ENCODE measurements at regions not wholly inside any gene's neighbourhood (a gene's known extent, or its start where the extent isn't known, plus 50 kb on each side); places are given as distances from the start of the nearest gene placed in this dataset.

GRCh38 chr10:127804696-127805095 lies 67.7 kb downstream of the FOXI2 start:
- 33 to 49% (median 44%) methylated on average over 8 of the region's 8 CpGs for WGBS, 3 donors
- no peak for DNase-seq
- Histone ChIP-seq H3K36me3 (no peaks in the 10 kb centered on the region), H3K4me3 (no peak overlapping the region), H3K4me1 (ENCODE audit: insufficient read depth) (peaks cover 3% of the 10 kb centered on the region), H3K27me3 (no peaks in the 10 kb centered on the region), H3K9me3 (no peaks in the 10 kb centered on the region), H3K27ac (no peak overlapping the region)
- intact Hi-C loops (cut with DNase I), result no loop called here
- TF ChIP-seq EP300 (IDR thresholded peaks at IDR 0.05) (no peak), POLR2A (IDR thresholded peaks at IDR 0.05) (no peak), CTCF (IDR thresholded peaks at IDR 0.05) (no peak)

- Histone ChIP-seq H3K36me3 (no peaks in the 10 kb centered on the region), H3K4me3 (no peak overlapping the region), H3K27me3 (no peaks in the 10 kb centered on the region), H3K4me1 (ENCODE audit: insufficient read depth) (peaks cover 3% of the 10 kb centered on the region), H3K9me3 (no peaks in the 10 kb centered on the region), H3K27ac (no peak overlapping the region)
- WGBS, 3 donors, result 51 to 69% (median 69%) methylated on average over 3 of the region's 3 CpGs
- TF ChIP-seq CTCF (IDR thresholded peaks at IDR 0.05), result no peak
- TF ChIP-seq POLR2A (IDR thresholded peaks at IDR 0.05), result no peak
- no peak for TF ChIP-seq EP300 (IDR thresholded peaks at IDR 0.05)
- intact Hi-C loops (cut with DNase I), result no loop called here
- no peak for DNase-seq
These were observed 69.0 kb downstream of the FOXI2 start for GRCh38 chr10:127805950-127806349.

GRCh38 chr10:127812041-127812440 lies 75.1 kb downstream of the FOXI2 start:
- intact Hi-C loops (cut with DNase I), result loop anchor here in 2 of 4 donors (5.0 kb wide), 1 partner anchor 95 kb away; no protein-coding TSS in a partner anchor
- no peaks in the 10 kb centered on the region for H3K4me1 ChIP-seq (ENCODE audit: insufficient read depth)
- WGBS, 3 donors, result 76 to 91% (median 89%) methylated on average over 2 of the region's 2 CpGs

GRCh38 chr10:127813290-127813689 lies 76.3 kb downstream of the FOXI2 start:
- intact Hi-C loops (cut with DNase I), result loop anchor here in 2 of 4 donors (5.0 kb wide), 1 partner anchor 96 kb away; no protein-coding TSS in a partner anchor
- no peaks in the 10 kb centered on the region for H3K27me3 ChIP-seq
- WGBS, 3 donors, result 3 to 4% (median 3%) methylated on average over 2 of the region's 2 CpGs
- H3K36me3 ChIP-seq, result no peaks in the 10 kb centered on the region
- H3K4me1 ChIP-seq (ENCODE audit: insufficient read depth), result no peaks in the 10 kb centered on the region
- no peak for DNase-seq
- no peak overlapping the region for H3K27ac ChIP-seq
- H3K4me3 ChIP-seq, result no peak overlapping the region
- no peaks in the 10 kb centered on the region for H3K9me3 ChIP-seq
- TF ChIP-seq EP300 (IDR thresholded peaks at IDR 0.05) (no peak), CTCF (IDR thresholded peaks at IDR 0.05) (peak; percentile 42 to 59 (median 47))

More at GRCh38 chr10:127812041-127812440, 75.1 kb downstream of the FOXI2 start:
- no peak for DNase-seq
- H3K36me3 ChIP-seq, result no peaks in the 10 kb centered on the region
- no peak for TF ChIP-seq POLR2A (IDR thresholded peaks at IDR 0.05)
- TF ChIP-seq CTCF (IDR thresholded peaks at IDR 0.05), result no peak
- TF ChIP-seq EP300 (IDR thresholded peaks at IDR 0.05), result no peak
- no peaks in the 10 kb centered on the region for H3K9me3 ChIP-seq
- no peak overlapping the region for H3K27ac ChIP-seq
- no peak overlapping the region for H3K4me3 ChIP-seq
- H3K27me3 ChIP-seq, result no peaks in the 10 kb centered on the region
